ENCODE measurements at regions not wholly inside any gene's neighbourhood (a gene's known extent, or its start where the extent isn't known, plus 50 kb on each side); places are given as distances from the start of the nearest gene placed in this dataset.

GRCh38 chr7:52285689-52286088 lies 749.7 kb upstream of the POM121L12 start:
- no peaks in the 10 kb centered on the region for H3K27me3 Mint-ChIP-seq (ENCODE audit: low read depth)
- no peak overlapping the region for H3K4me3 Mint-ChIP-seq
- no peaks in the 10 kb centered on the region for H3K36me3 Mint-ChIP-seq (ENCODE audit: low read depth)
- DNase-seq (no peak), ATAC-seq (no peak)
- POLR2A ChIA-PET, result no interaction called here
- H3K27ac Mint-ChIP-seq, result no peak overlapping the region
- no peaks in the 10 kb centered on the region for H3K4me1 Mint-ChIP-seq (ENCODE audit: low read depth)
- CTCF ChIA-PET, result no interaction called here
- H3K9me3 Mint-ChIP-seq (ENCODE audit: insufficient read depth), result no peaks in the 10 kb centered on the region

- DNase-seq (no peak), ATAC-seq (no peak)
- Mint-ChIP-seq H3K4me1 (ENCODE audit: low read depth) (no peaks in the 10 kb centered on the region), H3K27ac (no peak overlapping the region), H3K27me3 (ENCODE audit: low read depth) (no peaks in the 10 kb centered on the region), H3K4me3 (no peak overlapping the region), H3K36me3 (ENCODE audit: low read depth) (no peaks in the 10 kb centered on the region), H3K9me3 (ENCODE audit: insufficient read depth) (no peaks in the 10 kb centered on the region)
- ChIA-PET CTCF (no interaction called here), POLR2A (no interaction called here)
Observed at GRCh38 chr7:52283335-52283734, 752.1 kb upstream of the POM121L12 start.

- peaks cover 7% of the 10 kb centered on the region for H3K9me3 Mint-ChIP-seq (ENCODE audit: insufficient read depth)
- CTCF ChIA-PET, result no interaction called here
- ATAC-seq, result no peak
Observed at GRCh38 chr7:52273685-52274610, 761.5 kb upstream of the POM121L12 start.

GRCh38 chr7:52271703-52272102 lies 763.7 kb upstream of the POM121L12 start:
- Mint-ChIP-seq H3K36me3 (ENCODE audit: low read depth) (no peaks in the 10 kb centered on the region), H3K4me3 (no peak overlapping the region), H3K27ac (no peak overlapping the region), H3K27me3 (ENCODE audit: low read depth) (no peaks in the 10 kb centered on the region), H3K4me1 (ENCODE audit: low read depth) (no peaks in the 10 kb centered on the region), H3K9me3 (ENCODE audit: insufficient read depth) (peaks cover 7% of the 10 kb centered on the region)
- no peak for DNase-seq
- ChIA-PET CTCF (no interaction called here), POLR2A (no interaction called here)
- ATAC-seq, result no peak

More at GRCh38 chr7:52273685-52274610, 761.5 kb upstream of the POM121L12 start:
- POLR2A ChIA-PET, result no interaction called here
- no peak for DNase-seq
- Mint-ChIP-seq H3K27me3 (ENCODE audit: low read depth) (no peaks in the 10 kb centered on the region), H3K36me3 (ENCODE audit: low read depth) (no peaks in the 10 kb centered on the region), H3K4me3 (no peak overlapping the region), H3K4me1 (ENCODE audit: low read depth) (no peaks in the 10 kb centered on the region), H3K27ac (no peak overlapping the region)

- Mint-ChIP-seq H3K9me3 (ENCODE audit: insufficient read depth) (peaks cover 4% of the 10 kb centered on the region), H3K36me3 (ENCODE audit: low read depth) (no peaks in the 10 kb centered on the region), H3K4me3 (no peak overlapping the region), H3K27me3 (ENCODE audit: low read depth) (no peaks in the 10 kb centered on the region), H3K27ac (no peak overlapping the region), H3K4me1 (ENCODE audit: low read depth) (no peaks in the 10 kb centered on the region)
- POLR2A ChIA-PET, result no interaction called here
- no peak for ATAC-seq
- no peak for DNase-seq
- CTCF ChIA-PET, result no interaction called here
Observed at GRCh38 chr7:52270301-52270700, 765.1 kb upstream of the POM121L12 start.

- POLR2A ChIA-PET, result no interaction called here
- H3K9me3 Mint-ChIP-seq (ENCODE audit: insufficient read depth), result no peaks in the 10 kb centered on the region
- DNase-seq (no peak), ATAC-seq (no peak)
- no peak overlapping the region for H3K4me3 Mint-ChIP-seq
- no peak overlapping the region for H3K27ac Mint-ChIP-seq
- no peaks in the 10 kb centered on the region for H3K4me1 Mint-ChIP-seq (ENCODE audit: low read depth)
- H3K36me3 Mint-ChIP-seq (ENCODE audit: low read depth), result no peaks in the 10 kb centered on the region
- CTCF ChIA-PET, result no interaction called here
- H3K27me3 Mint-ChIP-seq (ENCODE audit: low read depth), result no peaks in the 10 kb centered on the region
Observed at GRCh38 chr7:52269669-52270068, 765.8 kb upstream of the POM121L12 start.

- CTCF ChIA-PET, result no interaction called here
- Mint-ChIP-seq H3K4me3 (no peak overlapping the region), H3K36me3 (ENCODE audit: low read depth) (no peaks in the 10 kb centered on the region), H3K27me3 (ENCODE audit: low read depth) (no peaks in the 10 kb centered on the region), H3K9me3 (ENCODE audit: insufficient read depth) (no peaks in the 10 kb centered on the region), H3K4me1 (ENCODE audit: low read depth) (no peaks in the 10 kb centered on the region), H3K27ac (no peak overlapping the region)
- no peak for ATAC-seq
- POLR2A ChIA-PET, result no interaction called here
- DNase-seq, result no peak
Observed at GRCh38 chr7:52261057-52261456, 774.4 kb upstream of the POM121L12 start.

GRCh38 chr7:52260046-52260665 lies 775.3 kb upstream of the POM121L12 start:
- H3K9me3 Mint-ChIP-seq (ENCODE audit: insufficient read depth), result no peaks in the 10 kb centered on the region
- POLR2A ChIA-PET, result no interaction called here
- CTCF ChIA-PET, result no interaction called here
- H3K4me1 Mint-ChIP-seq (ENCODE audit: low read depth), result no peaks in the 10 kb centered on the region
- H3K4me3 Mint-ChIP-seq, result no peak overlapping the region
- ATAC-seq, result no peak
- H3K27me3 Mint-ChIP-seq (ENCODE audit: low read depth), result no peaks in the 10 kb centered on the region
- H3K36me3 Mint-ChIP-seq (ENCODE audit: low read depth), result no peaks in the 10 kb centered on the region
- no peak for DNase-seq
- no peak overlapping the region for H3K27ac Mint-ChIP-seq

GRCh38 chr7:52257890-52258289 lies 777.5 kb upstream of the POM121L12 start:
- no peak overlapping the region for H3K27ac Mint-ChIP-seq
- H3K4me3 Mint-ChIP-seq, result no peak overlapping the region
- no peaks in the 10 kb centered on the region for H3K4me1 Mint-ChIP-seq (ENCODE audit: low read depth)
- no peaks in the 10 kb centered on the region for H3K27me3 Mint-ChIP-seq (ENCODE audit: low read depth)
- H3K36me3 Mint-ChIP-seq (ENCODE audit: low read depth), result no peaks in the 10 kb centered on the region
- ChIA-PET CTCF (no interaction called here), POLR2A (no interaction called here)
- no peaks in the 10 kb centered on the region for H3K9me3 Mint-ChIP-seq (ENCODE audit: insufficient read depth)
- ATAC-seq (no peak), DNase-seq (no peak)

- Mint-ChIP-seq H3K36me3 (ENCODE audit: low read depth) (no peaks in the 10 kb centered on the region), H3K27me3 (ENCODE audit: low read depth) (no peaks in the 10 kb centered on the region), H3K27ac (no peak overlapping the region), H3K4me3 (no peak overlapping the region), H3K9me3 (ENCODE audit: insufficient read depth) (no peaks in the 10 kb centered on the region), H3K4me1 (ENCODE audit: low read depth) (no peaks in the 10 kb centered on the region)
- ATAC-seq, result no peak
- POLR2A ChIA-PET, result no interaction called here
- no peak for DNase-seq
- CTCF ChIA-PET, result interaction anchor here (0.6 kb wide), 1 partner anchor 14 kb away, joined by 3 read pairs; no protein-coding TSS in a partner anchor
Observed at GRCh38 chr7:52254396-52255010, 780.9 kb upstream of the POM121L12 start.

- POLR2A ChIA-PET, result no interaction called here
- no peak for DNase-seq
- CTCF ChIA-PET, result no interaction called here
- no peak overlapping the region for H3K4me3 Mint-ChIP-seq
- no peaks in the 10 kb centered on the region for H3K27me3 Mint-ChIP-seq (ENCODE audit: low read depth)
- no peak for ATAC-seq
- no peaks in the 10 kb centered on the region for H3K9me3 Mint-ChIP-seq (ENCODE audit: insufficient read depth)
- H3K36me3 Mint-ChIP-seq (ENCODE audit: low read depth), result no peaks in the 10 kb centered on the region
- no peaks in the 10 kb centered on the region for H3K4me1 Mint-ChIP-seq (ENCODE audit: low read depth)
- no peak overlapping the region for H3K27ac Mint-ChIP-seq
Observed at GRCh38 chr7:52253953-52254352, 781.5 kb upstream of the POM121L12 start.

- no peaks in the 10 kb centered on the region for H3K27me3 Mint-ChIP-seq (ENCODE audit: low read depth)
- CTCF ChIA-PET, result no interaction called here
- ATAC-seq (no peak), DNase-seq (no peak)
- H3K36me3 Mint-ChIP-seq (ENCODE audit: low read depth), result no peaks in the 10 kb centered on the region
- no peaks in the 10 kb centered on the region for H3K4me1 Mint-ChIP-seq (ENCODE audit: low read depth)
- H3K4me3 Mint-ChIP-seq, result no peak overlapping the region
- H3K9me3 Mint-ChIP-seq (ENCODE audit: insufficient read depth), result no peaks in the 10 kb centered on the region
- POLR2A ChIA-PET, result no interaction called here
- H3K27ac Mint-ChIP-seq, result no peak overlapping the region
Observed at GRCh38 chr7:52249741-52250140, 785.7 kb upstream of the POM121L12 start.

All from activated CD8-positive, alpha-beta T cell treated with anti-CD3 and anti-CD28 coated beads, Interleukin-2, amount 10 ng/mL, durations not matched to agents 7 days and 5 days (primary cell).